Large intestine (tissue), 3 donors: ENCODE measurements at regions not wholly inside any gene's neighbourhood (a gene's known extent, or its start where the extent isn't known, plus 50 kb on each side); places are given as distances from the start of the nearest gene placed in this dataset.
A peak's percentile ranks its signal among the peaks of the same experiment; 100 is the strongest.

ENCODE experiments used
- DNase-seq, 2 donors: peaks; one replicate each; pipeline versions ENCODE4 v3.0.0 to v3.0.0-alpha.2; 2013
- H3K27ac ChIP-seq: one replicate; pipeline ENCODE4 v1.5.1; 2013; ENCODE audit warnings: low read length
- H3K27me3 ChIP-seq: 2 replicates; pipeline ENCODE4 v1.6.1; 2013; ENCODE audit warnings: low read length; ENCODE audit not compliant: control insufficient read depth, insufficient read depth
- H3K36me3 ChIP-seq: 2 replicates; pipeline ENCODE4 v1.6.1; 2013; ENCODE audit warnings: low read length; ENCODE audit not compliant: control insufficient read depth, insufficient read depth
- H3K4me1 ChIP-seq: one replicate; pipeline ENCODE4 v1.6.1; 2013; ENCODE audit warnings: low read length; ENCODE audit not compliant: control insufficient read depth, insufficient read depth
- H3K4me3 ChIP-seq: one replicate; pipeline ENCODE4 v1.5.1; 2013; ENCODE audit warnings: low read length
- H3K9me3 ChIP-seq: one replicate; pipeline ENCODE4 v1.6.1; 2013; ENCODE audit warnings: mild to moderate bottlenecking, low read depth, low read length, moderate library complexity; ENCODE audit not compliant: control insufficient read depth
- WGBS: methylation state at CpG from one replicate; pipeline ENCODE4 v1.1.5; 2013; ENCODE audit warnings: low lambda C conversion rate; ENCODE audit not compliant: insufficient coverage; 5-methylcytosine and 5-hydroxymethylcytosine counted together

DNA sequence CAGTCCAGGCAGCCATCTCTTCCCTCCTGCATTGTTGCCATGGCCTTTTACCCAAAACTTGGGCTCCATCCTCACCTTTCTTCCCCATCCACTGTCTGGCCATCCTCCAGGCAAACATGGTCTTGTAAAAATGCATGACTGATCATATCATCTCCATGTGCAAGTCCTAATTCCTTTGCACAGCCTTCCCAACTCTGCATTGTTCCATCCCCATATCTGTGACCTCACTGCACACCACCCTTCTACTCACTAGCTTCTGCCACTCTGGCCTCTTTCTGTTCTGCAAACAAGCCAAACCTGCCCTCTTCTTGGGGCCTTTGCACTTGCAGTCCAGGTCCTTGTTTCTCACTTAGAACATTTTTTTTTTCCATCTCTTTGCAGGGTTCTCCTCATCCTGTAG is 230.1 kb upstream of the GJB5 start:
- H3K36me3 ChIP-seq: no peaks in the 10 kb centered on the region
- no peak overlapping the region for H3K4me3 ChIP-seq
- H3K27me3 ChIP-seq: peaks cover 1% of the 10 kb centered on the region
- H3K4me1 ChIP-seq: no peaks in the 10 kb centered on the region
- H3K27ac ChIP-seq: no peak overlapping the region
- DNase-seq: no peak
- no peaks in the 10 kb centered on the region for H3K9me3 ChIP-seq

DNA sequence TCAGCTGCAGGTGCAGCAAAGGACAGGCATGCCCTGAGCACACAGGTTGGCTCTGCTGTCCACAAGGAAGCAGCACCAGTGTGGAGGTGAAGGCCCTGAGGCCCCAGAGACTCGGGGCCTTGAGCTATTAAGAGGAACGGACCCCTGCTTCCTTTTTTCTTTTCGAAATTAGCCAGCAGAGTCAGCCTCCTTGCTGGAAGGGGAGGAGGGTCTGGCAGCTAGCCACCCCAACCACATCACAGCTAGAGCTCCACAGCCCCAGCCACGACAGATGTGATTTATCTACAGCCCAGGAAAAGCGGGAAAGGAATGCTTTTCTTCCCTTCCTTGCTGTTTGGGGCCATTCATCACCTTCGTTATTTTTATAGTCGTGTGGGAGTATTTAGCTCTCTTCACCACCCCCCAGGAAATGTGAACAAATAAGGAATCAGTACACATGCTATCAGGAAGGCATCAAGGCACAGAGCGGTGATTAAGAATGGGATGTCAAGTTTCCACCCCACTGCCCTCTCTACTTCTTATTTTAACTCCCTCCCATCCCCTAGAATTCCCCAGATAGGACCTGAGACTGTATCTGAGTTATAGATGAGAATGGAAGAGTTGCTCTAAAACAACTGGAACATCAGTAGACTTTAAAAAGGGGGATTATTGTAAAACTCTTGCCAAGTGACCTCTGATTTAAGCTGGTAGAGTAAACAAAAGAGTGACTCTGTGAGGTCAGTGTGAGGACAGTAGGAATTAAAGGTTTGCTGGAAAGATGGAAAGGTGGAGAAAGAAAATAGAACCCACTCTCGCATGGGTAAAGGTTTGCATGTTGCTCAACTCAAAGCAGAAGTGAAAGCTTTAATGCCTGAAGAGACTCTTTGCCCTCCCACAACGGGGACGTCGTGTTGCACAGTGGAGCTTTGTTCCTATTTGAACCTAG is 224.7 kb upstream of the GJB5 start:
- Histone ChIP-seq H3K4me3 (no peak overlapping the region), H3K9me3 (no peaks in the 10 kb centered on the region), H3K27ac (no peak overlapping the region), H3K4me1 (no peaks in the 10 kb centered on the region), H3K27me3 (peaks cover 3% of the 10 kb centered on the region), H3K36me3 (no peaks in the 10 kb centered on the region)
- no peak for DNase-seq
- WGBS: 18% methylated on average over 2 of the region's 12 CpGs

DNA sequence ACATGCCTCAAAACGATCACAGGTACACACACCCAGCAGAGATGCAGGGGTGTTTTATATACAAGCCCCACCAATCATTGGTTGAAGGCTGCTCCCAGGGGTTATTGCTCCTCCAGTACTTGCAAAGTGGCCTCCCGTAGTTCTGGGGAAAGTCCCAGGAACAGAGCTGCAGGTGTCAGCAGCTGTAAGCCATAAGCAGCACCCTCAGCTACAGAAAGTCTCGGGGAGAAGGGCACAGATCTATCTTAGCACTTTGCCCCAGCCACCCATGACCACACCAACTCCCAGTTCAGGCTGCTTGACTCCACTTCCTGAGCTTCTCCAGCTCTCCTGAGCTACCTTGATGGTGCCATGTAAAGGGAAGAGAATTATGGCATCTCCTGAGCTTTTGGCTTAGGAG is 222.7 kb upstream of the GJB5 start:
- no peak overlapping the region for H3K4me3 ChIP-seq
- H3K36me3 ChIP-seq: no peaks in the 10 kb centered on the region
- no peak overlapping the region for H3K27ac ChIP-seq
- DNase-seq: no peak
- no peaks in the 10 kb centered on the region for H3K9me3 ChIP-seq
- H3K27me3 ChIP-seq: peaks cover 3% of the 10 kb centered on the region
- no CpG with 5 or more reads among the region's 3 CpGs for WGBS
- H3K4me1 ChIP-seq: no peaks in the 10 kb centered on the region

DNA sequence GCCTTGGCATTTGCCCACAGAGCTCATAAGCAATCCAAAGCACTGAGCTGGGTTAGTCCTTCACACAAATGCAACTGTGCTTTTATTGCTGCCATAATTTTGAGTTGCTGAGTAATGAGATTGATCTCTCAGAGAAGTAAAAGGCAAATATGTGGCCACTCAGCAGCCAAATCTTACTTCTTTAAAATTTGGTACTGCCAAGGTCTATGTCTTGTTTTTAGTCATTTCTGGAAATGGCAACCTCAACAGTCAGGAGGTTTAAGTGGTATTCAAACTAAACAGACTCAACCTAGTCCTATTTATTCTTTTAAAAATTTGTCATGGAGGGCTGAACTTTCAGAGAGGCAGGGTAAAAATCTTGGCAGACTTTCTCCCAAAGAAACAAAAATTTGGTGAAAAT is 216.4 kb upstream of the GJB5 start:
- DNase-seq: no peak
- no peaks in the 10 kb centered on the region for H3K27me3 ChIP-seq
- no peak overlapping the region for H3K4me3 ChIP-seq
- no peaks in the 10 kb centered on the region for H3K4me1 ChIP-seq
- H3K36me3 ChIP-seq: no peaks in the 10 kb centered on the region
- no peak overlapping the region for H3K27ac ChIP-seq
- H3K9me3 ChIP-seq: no peaks in the 10 kb centered on the region

DNA sequence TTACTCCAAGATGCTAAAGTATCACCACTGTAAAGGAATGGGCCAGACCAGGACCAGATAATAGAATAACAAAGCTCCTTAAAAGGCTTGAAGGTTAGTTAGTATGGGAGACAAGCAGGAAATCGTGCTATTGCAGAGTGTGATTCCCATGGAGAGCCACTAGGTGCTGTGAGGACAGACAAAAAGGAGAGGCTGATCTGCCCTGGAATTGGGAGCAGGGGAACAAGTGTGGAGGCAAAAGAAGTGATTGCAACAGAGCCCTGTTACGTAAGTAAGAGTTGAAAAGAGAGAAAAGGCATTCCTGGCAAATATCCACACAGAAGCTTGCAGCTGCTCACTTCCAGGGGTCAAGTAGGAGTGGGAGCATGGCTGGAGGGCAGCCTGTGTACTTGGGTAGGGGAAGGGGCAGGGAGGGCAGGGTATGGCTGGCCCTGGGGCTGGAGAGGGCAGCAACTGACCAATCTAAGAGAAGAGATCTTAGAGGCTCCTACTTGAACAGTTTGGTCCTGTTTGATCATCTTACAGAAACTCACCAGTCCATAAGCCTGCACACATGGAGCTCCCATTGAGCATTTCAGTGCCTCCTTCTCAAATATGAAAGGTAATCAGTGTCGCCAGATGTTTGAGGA is 207.7 kb upstream of the GJB5 start:
- WGBS: 83% methylated on average over 1 of the region's 3 CpGs

DNA sequence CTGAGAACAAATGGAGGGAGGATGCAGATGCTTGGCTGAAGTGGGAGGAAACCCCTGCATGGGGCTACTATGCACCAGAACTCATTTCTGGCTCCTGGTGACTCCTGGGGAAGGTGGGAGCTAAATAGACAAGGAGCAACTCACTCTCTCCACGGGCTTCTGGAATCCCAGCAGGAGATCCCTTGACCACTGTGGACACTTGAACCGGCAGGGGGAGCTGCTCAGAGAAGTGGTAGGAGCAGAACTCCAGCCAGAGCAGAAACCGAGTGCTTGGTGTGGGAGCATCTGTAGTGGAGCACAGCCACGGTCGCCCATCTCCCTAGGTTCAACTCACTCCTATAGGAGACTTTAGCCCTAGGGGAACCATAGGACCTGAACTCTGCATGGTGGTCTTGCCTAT is 205.6 kb upstream of the GJB5 start:
- WGBS: no CpG with 5 or more reads among the region's 5 CpGs
- H3K36me3 ChIP-seq: no peaks in the 10 kb centered on the region
- peak; percentile 6 to 7 for DNase-seq
- H3K27ac ChIP-seq: no peak overlapping the region
- H3K9me3 ChIP-seq: no peaks in the 10 kb centered on the region
- no peak overlapping the region for H3K4me3 ChIP-seq
- H3K4me1 ChIP-seq: no peaks in the 10 kb centered on the region
- H3K27me3 ChIP-seq: peaks cover 4% of the 10 kb centered on the region

More for the DNA sequence above, 207.7 kb upstream of the GJB5 start:
- Histone ChIP-seq H3K4me3 (no peak overlapping the region), H3K27ac (no peak overlapping the region), H3K4me1 (no peaks in the 10 kb centered on the region), H3K36me3 (no peaks in the 10 kb centered on the region), H3K27me3 (peaks cover 4% of the 10 kb centered on the region), H3K9me3 (no peaks in the 10 kb centered on the region)
- DNase-seq: no peak

DNA sequence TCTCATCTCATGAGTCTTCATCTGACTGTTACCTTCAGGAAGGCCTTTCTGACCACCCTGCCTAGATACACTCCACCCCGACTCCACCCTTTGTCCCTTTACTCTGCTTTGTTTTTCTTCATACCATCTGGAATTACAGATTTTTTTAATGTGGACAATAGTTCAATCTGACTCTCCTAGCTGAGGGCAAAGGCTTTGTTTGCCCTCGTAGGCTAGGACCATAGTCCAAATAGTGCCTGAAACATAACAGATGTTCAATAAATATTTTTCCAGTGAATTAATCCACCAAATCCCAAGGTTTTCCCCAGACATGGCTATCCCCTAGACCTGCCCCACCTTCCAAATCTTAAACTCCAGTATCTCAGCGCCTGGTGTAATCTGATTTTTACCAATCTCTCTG is 176.5 kb upstream of the GJB5 start:
- no peaks in the 10 kb centered on the region for H3K4me1 ChIP-seq
- H3K36me3 ChIP-seq: no peaks in the 10 kb centered on the region
- no peaks in the 10 kb centered on the region for H3K27me3 ChIP-seq
- WGBS: 70% methylated on average over 2 of the region's 3 CpGs
- no peak overlapping the region for H3K27ac ChIP-seq
- no peaks in the 10 kb centered on the region for H3K9me3 ChIP-seq
- no peak for DNase-seq
- H3K4me3 ChIP-seq: no peak overlapping the region

DNA sequence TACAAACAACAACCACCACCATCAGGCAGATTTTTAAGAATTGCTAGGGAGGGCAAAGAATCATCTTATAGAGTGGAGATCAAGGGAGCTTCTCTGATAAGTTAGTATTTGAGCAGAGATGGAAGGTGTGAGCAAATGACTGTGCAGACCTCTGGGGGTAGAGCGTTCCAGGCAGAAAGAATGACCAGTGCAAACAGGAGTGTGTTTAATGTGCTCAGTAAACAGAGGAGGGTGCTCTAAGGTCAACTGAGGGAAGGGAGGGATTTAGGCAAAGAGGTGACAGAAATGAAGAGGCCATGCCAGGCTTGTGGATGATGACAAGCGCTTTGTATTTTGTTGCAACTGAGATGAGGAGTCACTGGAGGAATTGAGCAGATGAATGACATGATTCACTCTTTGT is 172.5 kb upstream of the GJB5 start:
- Histone ChIP-seq H3K27me3 (no peaks in the 10 kb centered on the region), H3K9me3 (no peaks in the 10 kb centered on the region), H3K36me3 (no peaks in the 10 kb centered on the region), H3K27ac (no peak overlapping the region), H3K4me1 (peaks cover 10% of the 10 kb centered on the region), H3K4me3 (no peak overlapping the region)
- no peak for DNase-seq
- no CpG with 5 or more reads among the region's 2 CpGs for WGBS

DNA sequence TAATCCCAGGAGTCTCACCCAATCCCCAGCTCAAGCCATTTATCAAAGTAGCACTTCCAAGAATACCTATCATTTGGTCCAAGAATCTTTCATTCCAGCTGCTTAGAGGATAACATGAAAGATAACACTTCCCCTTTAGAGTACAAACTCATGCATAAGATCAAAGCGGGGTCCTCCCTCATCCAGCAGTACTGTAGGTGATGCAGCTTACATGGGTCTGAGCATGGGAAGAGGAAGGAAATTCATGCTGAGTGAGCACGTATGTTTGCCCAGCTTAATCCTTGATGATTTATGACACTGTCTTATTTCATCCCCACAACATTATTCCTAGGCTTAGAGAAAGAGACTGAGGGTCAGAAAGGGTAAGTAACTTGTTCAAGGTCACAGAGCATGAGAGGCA is 167.1 kb upstream of the GJB5 start:
- no peak overlapping the region for H3K27ac ChIP-seq
- DNase-seq: no peak
- WGBS: no CpG with 5 or more reads among the region's 2 CpGs
- no peaks in the 10 kb centered on the region for H3K27me3 ChIP-seq
- H3K4me3 ChIP-seq: no peak overlapping the region
- H3K4me1 ChIP-seq: peaks cover 10% of the 10 kb centered on the region
- no peaks in the 10 kb centered on the region for H3K36me3 ChIP-seq
- no peaks in the 10 kb centered on the region for H3K9me3 ChIP-seq

DNA sequence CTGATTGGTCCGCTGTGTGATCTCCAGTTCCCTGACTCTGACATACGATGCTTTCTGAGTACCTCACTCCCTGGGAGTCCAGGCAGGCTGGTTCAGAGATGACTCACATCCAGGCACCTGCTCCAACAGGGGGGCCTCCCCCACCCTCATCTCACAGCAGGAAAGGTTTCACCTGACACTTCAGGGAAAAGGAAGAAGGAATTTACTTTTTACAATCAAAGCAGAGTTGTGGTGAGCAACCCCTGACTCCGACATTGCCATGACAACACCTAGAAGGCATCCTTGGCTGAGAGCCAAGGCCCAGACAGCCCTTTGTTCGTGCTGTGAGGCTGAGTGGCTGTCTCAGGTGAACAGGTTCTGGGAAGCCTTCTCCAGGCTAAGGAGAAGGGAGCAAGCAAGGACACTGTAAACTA is 164.6 kb upstream of the GJB5 start:
- peaks cover 5% of the 10 kb centered on the region for H3K4me1 ChIP-seq
- H3K36me3 ChIP-seq: no peaks in the 10 kb centered on the region
- DNase-seq: peak in 1 of 2 donors; percentile 34
- no peak overlapping the region for H3K27ac ChIP-seq
- no peaks in the 10 kb centered on the region for H3K27me3 ChIP-seq
- no peaks in the 10 kb centered on the region for H3K9me3 ChIP-seq
- H3K4me3 ChIP-seq: no peak overlapping the region
- no CpG with 5 or more reads among the region's 4 CpGs for WGBS
